ENCODE measurements at regions not wholly inside any gene's neighbourhood (a gene's known extent, or its start where the extent isn't known, plus 50 kb on each side); places are given as distances from the start of the nearest gene placed in this dataset.

DNA sequence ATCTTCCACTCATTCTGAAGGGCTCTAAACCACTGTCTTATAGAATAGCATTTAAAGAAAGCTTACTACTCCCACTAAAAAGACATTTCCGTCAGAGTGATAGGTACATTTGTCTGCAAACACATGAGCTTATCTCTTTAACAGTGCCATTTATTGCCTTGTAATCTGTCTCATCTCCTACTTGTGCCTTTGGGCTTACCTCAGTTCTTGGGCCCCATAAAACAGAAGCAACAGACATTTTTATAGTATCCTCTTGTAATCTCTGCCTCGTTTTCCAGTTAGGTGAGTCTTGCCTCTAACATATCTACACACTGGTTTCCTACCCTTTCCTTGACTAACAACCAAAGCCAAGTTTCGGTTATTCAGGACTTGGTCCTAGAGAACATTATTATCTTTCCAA is 681.4 kb upstream of the KIF2B start:
- TF ChIP-seq POLR2A (IDR thresholded peaks at IDR 0.05): no peak
- TF ChIP-seq, protein P1, sequence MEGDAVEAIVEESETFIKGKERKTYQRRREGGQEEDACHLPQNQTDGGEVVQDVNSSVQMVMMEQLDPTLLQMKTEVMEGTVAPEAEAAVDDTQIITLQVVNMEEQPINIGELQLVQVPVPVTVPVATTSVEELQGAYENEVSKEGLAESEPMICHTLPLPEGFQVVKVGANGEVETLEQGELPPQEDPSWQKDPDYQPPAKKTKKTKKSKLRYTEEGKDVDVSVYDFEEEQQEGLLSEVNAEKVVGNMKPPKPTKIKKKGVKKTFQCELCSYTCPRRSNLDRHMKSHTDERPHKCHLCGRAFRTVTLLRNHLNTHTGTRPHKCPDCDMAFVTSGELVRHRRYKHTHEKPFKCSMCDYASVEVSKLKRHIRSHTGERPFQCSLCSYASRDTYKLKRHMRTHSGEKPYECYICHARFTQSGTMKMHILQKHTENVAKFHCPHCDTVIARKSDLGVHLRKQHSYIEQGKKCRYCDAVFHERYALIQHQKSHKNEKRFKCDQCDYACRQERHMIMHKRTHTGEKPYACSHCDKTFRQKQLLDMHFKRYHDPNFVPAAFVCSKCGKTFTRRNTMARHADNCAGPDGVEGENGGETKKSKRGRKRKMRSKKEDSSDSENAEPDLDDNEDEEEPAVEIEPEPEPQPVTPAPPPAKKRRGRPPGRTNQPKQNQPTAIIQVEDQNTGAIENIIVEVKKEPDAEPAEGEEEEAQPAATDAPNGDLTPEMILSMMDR (IDR thresholded peaks at IDR 0.05): no peak
